Tibial nerve (tissue), 4 donors: ENCODE measurements at regions not wholly inside any gene's neighbourhood (a gene's known extent, or its start where the extent isn't known, plus 50 kb on each side); places are given as distances from the start of the nearest gene placed in this dataset.

Experiments
- DNase-seq, 2 donors: peaks; one replicate each; pipeline ENCODE4 v3.0.0-alpha.2; 2019; ENCODE audit warnings: low spot score in 2 of 2
- H3K27ac ChIP-seq, 4 donors: fragments of 200-600 bp; sonication (generic) in 3 of 4; one replicate each; pipeline ENCODE4 v1.5.1; 2017 to 2019; ENCODE audit warnings: mild to moderate bottlenecking in 1 of 4
- H3K27me3 ChIP-seq, 2 donors: fragments of 200-600 bp; sonication (generic) in 1 of 2; one replicate each; pipeline versions ENCODE4 v1.5.1 to v1.6.0; 2017 to 2019
- H3K36me3 ChIP-seq, 3 donors: fragments of 200-600 bp; sonication (generic); one replicate each; pipeline ENCODE4 v1.5.1; 2018 to 2019
- H3K4me1 ChIP-seq, 4 donors: fragments of 200-600 bp; sonication (generic) in 3 of 4; one replicate each; pipeline ENCODE4 v1.5.1; 2017 to 2019
- H3K4me3 ChIP-seq, 4 donors: fragments of 200-600 bp; sonication (generic) in 3 of 4; one replicate each; pipeline ENCODE4 v1.5.1; 2017 to 2019; ENCODE audit warnings: mild to moderate bottlenecking in 1 of 4, moderate library complexity in 1 of 4
- H3K9me3 ChIP-seq, 4 donors: fragments of 200-600 bp; sonication (generic) in 3 of 4; one replicate each; pipeline ENCODE4 v1.5.1; 2017 to 2019
- EP300 ChIP-seq, 2 donors: sonication (generic); formaldehyde crosslinking; IDR thresholded peaks; one replicate each; pipeline ENCODE4 v1.6.1; 2017; ENCODE audit warnings: antibody characterized with exemption in 2 of 2, mild to moderate bottlenecking in 1 of 2
- POLR2A ChIP-seq, 2 donors: fragments of 450-650 bp; IDR thresholded peaks; one replicate each; pipeline ENCODE4 v1.6.1; 2017; ENCODE audit warnings: antibody characterized with exemption in 2 of 2, mild to moderate bottlenecking in 2 of 2, moderate library complexity in 2 of 2
- WGBS, 2 donors: methylation state at CpG; one replicate each; pipeline ENCODE4 v1.1.5; 2018; 5-methylcytosine and 5-hydroxymethylcytosine counted together
- TF ChIP-seq, protein P1 (sequence below), 5 experiments: fragments of 200-600 bp in 3 of 5; fragments of 450-650 bp in 2 of 5; sonication (generic) in 3 of 5; IDR thresholded peaks; one replicate each; pipeline ENCODE4 v1.5.1; 2016 to 2019; ENCODE audit warnings: antibody characterized with exemption in 5 of 5, mild to moderate bottlenecking in 3 of 5, moderate library complexity in 2 of 5

DNA sequence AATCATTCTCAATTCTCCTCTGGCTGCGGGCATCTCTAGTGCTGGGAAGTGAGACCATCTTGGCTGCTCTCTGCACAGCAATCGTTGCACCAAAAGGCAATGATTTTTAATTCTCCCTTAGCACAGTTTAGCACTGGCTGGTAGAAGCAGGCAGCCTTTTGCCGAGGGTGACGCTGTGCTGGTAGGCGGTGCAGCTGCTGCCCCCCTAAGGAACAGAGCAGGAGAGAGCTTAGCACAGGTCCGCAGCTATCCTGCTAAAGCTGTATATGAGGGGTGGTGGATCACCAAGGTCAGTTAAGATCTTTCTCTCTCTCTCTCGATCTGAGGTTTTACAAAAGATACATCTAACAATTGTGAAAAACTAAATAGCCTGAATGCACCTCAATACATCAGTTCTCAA lies 390.1 kb downstream of the GATA3 start:
- 17 to 23% methylated on average over 7 of the region's 7 CpGs for WGBS, 2 donors
- no peaks in the 10 kb centered on the region for H3K36me3 ChIP-seq
- no peaks in the 10 kb centered on the region for H3K9me3 ChIP-seq
- DNase-seq = no peak
- no peak overlapping the region for H3K27ac ChIP-seq
- no peaks in the 10 kb centered on the region for H3K27me3 ChIP-seq
- no peak overlapping the region for H3K4me3 ChIP-seq
- no peaks in the 10 kb centered on the region for H3K4me1 ChIP-seq
- TF ChIP-seq, protein P1, sequence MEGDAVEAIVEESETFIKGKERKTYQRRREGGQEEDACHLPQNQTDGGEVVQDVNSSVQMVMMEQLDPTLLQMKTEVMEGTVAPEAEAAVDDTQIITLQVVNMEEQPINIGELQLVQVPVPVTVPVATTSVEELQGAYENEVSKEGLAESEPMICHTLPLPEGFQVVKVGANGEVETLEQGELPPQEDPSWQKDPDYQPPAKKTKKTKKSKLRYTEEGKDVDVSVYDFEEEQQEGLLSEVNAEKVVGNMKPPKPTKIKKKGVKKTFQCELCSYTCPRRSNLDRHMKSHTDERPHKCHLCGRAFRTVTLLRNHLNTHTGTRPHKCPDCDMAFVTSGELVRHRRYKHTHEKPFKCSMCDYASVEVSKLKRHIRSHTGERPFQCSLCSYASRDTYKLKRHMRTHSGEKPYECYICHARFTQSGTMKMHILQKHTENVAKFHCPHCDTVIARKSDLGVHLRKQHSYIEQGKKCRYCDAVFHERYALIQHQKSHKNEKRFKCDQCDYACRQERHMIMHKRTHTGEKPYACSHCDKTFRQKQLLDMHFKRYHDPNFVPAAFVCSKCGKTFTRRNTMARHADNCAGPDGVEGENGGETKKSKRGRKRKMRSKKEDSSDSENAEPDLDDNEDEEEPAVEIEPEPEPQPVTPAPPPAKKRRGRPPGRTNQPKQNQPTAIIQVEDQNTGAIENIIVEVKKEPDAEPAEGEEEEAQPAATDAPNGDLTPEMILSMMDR (IDR thresholded peaks at IDR 0.05) = no peak
- no peak for TF ChIP-seq POLR2A (IDR thresholded peaks at IDR 0.05)

GRCh38 chr10:8445353-8445752 lies 390.9 kb downstream of the GATA3 start:
- no peak for TF ChIP-seq EP300 (IDR thresholded peaks at IDR 0.05)
- no peak for TF ChIP-seq POLR2A (IDR thresholded peaks at IDR 0.05)
- TF ChIP-seq, protein P1 (IDR thresholded peaks at IDR 0.05) = no peak
- H3K36me3 ChIP-seq = no peaks in the 10 kb centered on the region
- DNase-seq = no peak
- H3K27me3 ChIP-seq = no peaks in the 10 kb centered on the region
- no peak overlapping the region for H3K4me3 ChIP-seq
- H3K9me3 ChIP-seq = no peaks in the 10 kb centered on the region
- WGBS, 2 donors = 54 to 60% methylated on average over 1 of the region's 1 CpG
- H3K27ac ChIP-seq = no peak overlapping the region
- H3K4me1 ChIP-seq = no peaks in the 10 kb centered on the region

- 75 to 76% methylated on average over 9 of the region's 9 CpGs for WGBS, 2 donors
- TF ChIP-seq EP300 (IDR thresholded peaks at IDR 0.05) = no peak
- TF ChIP-seq, protein P1 (IDR thresholded peaks at IDR 0.05) = no peak
- no peak for TF ChIP-seq POLR2A (IDR thresholded peaks at IDR 0.05)
- DNase-seq = no peak
Measured at GRCh38 chr10:8449909-8450308, 395.4 kb downstream of the GATA3 start.

DNA sequence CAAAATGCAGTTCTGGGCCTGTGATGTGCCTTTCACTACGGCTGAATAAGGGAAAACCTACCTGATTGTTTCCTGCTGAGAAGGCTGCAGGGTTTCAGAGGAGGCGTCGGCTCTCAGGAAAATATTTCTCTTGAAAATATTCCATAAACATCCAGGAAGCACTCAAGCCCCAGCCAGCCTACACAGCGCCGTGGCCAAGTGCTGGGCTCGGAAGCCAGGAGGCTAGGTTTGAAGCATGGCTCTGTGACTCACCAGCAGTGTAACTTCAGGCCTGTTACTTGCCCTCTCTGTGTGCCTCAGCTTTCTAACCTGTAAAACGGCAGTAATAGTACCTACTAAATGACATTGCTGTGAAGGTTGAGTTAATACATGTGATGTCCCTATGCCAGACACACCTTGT lies 399.1 kb downstream of the GATA3 start:
- Histone ChIP-seq H3K4me3 (no peak overlapping the region), H3K27me3 (no peaks in the 10 kb centered on the region), H3K4me1 (peaks cover 0 to 8% (median 0%) of the 10 kb centered on the region in 4 donors), H3K9me3 (peaks cover 0 to 14% (median 0%) of the 10 kb centered on the region in 4 donors), H3K27ac (no peak overlapping the region), H3K36me3 (no peaks in the 10 kb centered on the region)
- DNase-seq = peak in 1 of 2 donors; percentile 8
- TF ChIP-seq, protein P1 (IDR thresholded peaks at IDR 0.05) = no peak
- no peak for TF ChIP-seq POLR2A (IDR thresholded peaks at IDR 0.05)
- TF ChIP-seq EP300 (IDR thresholded peaks at IDR 0.05) = no peak
- 31 to 36% methylated on average over 7 of the region's 7 CpGs for WGBS, 2 donors

More at GRCh38 chr10:8449909-8450308, 395.4 kb downstream of the GATA3 start:
- H3K36me3 ChIP-seq = no peaks in the 10 kb centered on the region
- no peak overlapping the region for H3K27ac ChIP-seq
- H3K27me3 ChIP-seq = no peaks in the 10 kb centered on the region
- H3K4me3 ChIP-seq = no peak overlapping the region
- H3K9me3 ChIP-seq = no peaks in the 10 kb centered on the region
- H3K4me1 ChIP-seq = peaks cover 0 to 8% (median 0%) of the 10 kb centered on the region in 4 donors

DNA sequence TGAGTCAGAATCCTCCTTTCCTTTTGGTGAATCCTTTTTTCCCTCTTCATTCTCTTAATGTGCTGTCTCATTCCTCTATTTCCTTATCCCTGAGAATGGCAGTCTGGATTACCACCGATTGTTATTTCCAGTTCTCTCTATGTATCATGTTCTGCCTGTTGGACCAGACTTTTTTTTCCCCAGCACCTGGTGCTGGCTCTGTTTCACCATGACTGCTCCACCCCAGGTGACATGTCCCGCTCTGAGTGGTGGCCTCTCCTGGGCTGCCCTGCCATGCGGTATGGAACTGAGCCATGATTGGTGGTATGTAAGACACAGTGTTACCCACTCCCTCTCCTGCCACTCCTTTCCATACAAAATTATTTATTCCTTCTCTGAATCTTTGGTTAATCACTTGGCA lies 399.9 kb downstream of the GATA3 start:
- Histone ChIP-seq H3K27ac (no peak overlapping the region), H3K36me3 (no peaks in the 10 kb centered on the region), H3K27me3 (no peaks in the 10 kb centered on the region), H3K9me3 (peaks cover 0 to 15% (median 0%) of the 10 kb centered on the region in 4 donors), H3K4me3 (no peak overlapping the region), H3K4me1 (peaks cover 0 to 8% (median 0%) of the 10 kb centered on the region in 4 donors)
- WGBS, 2 donors = 81 to 87% methylated on average over 3 of the region's 3 CpGs
- no peak for DNase-seq
- TF ChIP-seq, protein P1 (IDR thresholded peaks at IDR 0.05) = no peak
- TF ChIP-seq EP300 (IDR thresholded peaks at IDR 0.05) (no peak), POLR2A (IDR thresholded peaks at IDR 0.05) (no peak)
